Ascending aorta (tissue), 2 donors: ENCODE measurements at regions not wholly inside any gene's neighbourhood (a gene's known extent, or its start where the extent isn't known, plus 50 kb on each side); places are given as distances from the start of the nearest gene placed in this dataset.

Experiments
- DNase-seq, 2 donors: peaks; one replicate each; pipeline ENCODE4 v3.0.0-alpha.2; 2019; ENCODE audit warnings: low spot score in 2 of 2
- H3K27ac ChIP-seq, 2 donors: fragments of 200-600 bp; sonication (generic); one replicate each; pipeline ENCODE4 v1.5.1; 2016 to 2017; ENCODE audit warnings: mild to moderate bottlenecking in 1 of 2
- H3K27me3 ChIP-seq: fragments of 200-600 bp; sonication (generic); one replicate; pipeline ENCODE4 v1.5.1; 2017
- H3K36me3 ChIP-seq, 2 donors: fragments of 200-600 bp; sonication (generic); one replicate each; pipeline ENCODE4 v1.5.1; 2016
- H3K4me1 ChIP-seq, 2 donors: fragments of 200-600 bp; sonication (generic); one replicate each; pipeline ENCODE4 v1.5.1; 2016 to 2017; ENCODE audit warnings: mild to moderate bottlenecking in 1 of 2
- H3K4me3 ChIP-seq, 2 donors: fragments of 200-600 bp; sonication (generic); one replicate each; pipeline ENCODE4 v1.5.1; 2016 to 2017; ENCODE audit warnings: mild to moderate bottlenecking in 1 of 2
- H3K9me3 ChIP-seq, 2 donors: fragments of 200-600 bp; sonication (generic); one replicate each; pipeline ENCODE4 v1.5.1; 2016
- intact Hi-C: fragments of 100-400 bp; cut with DNase I; formaldehyde crosslinking; loops from one replicate; pipeline ENCODE4 v1.15.1; 2023
- TF ChIP-seq, protein P1 (sequence below), 3 experiments: fragments of 200-600 bp in 2 of 3; fragments of 450-650 bp in 1 of 3; sonication (generic) in 2 of 3; IDR thresholded peaks; one replicate each; pipeline ENCODE4 v1.5.1; 2016 to 2019; ENCODE audit warnings: antibody characterized with exemption in 3 of 3, mild to moderate bottlenecking in 1 of 3, moderate library complexity in 1 of 3

- Histone ChIP-seq H3K36me3 (no peaks in the 10 kb centered on the region), H3K27ac (no peak overlapping the region), H3K4me1 (no peaks in the 10 kb centered on the region), H3K27me3 (no peaks in the 10 kb centered on the region), H3K9me3 (no peaks in the 10 kb centered on the region), H3K4me3 (no peak overlapping the region)
- TF ChIP-seq, protein P1, sequence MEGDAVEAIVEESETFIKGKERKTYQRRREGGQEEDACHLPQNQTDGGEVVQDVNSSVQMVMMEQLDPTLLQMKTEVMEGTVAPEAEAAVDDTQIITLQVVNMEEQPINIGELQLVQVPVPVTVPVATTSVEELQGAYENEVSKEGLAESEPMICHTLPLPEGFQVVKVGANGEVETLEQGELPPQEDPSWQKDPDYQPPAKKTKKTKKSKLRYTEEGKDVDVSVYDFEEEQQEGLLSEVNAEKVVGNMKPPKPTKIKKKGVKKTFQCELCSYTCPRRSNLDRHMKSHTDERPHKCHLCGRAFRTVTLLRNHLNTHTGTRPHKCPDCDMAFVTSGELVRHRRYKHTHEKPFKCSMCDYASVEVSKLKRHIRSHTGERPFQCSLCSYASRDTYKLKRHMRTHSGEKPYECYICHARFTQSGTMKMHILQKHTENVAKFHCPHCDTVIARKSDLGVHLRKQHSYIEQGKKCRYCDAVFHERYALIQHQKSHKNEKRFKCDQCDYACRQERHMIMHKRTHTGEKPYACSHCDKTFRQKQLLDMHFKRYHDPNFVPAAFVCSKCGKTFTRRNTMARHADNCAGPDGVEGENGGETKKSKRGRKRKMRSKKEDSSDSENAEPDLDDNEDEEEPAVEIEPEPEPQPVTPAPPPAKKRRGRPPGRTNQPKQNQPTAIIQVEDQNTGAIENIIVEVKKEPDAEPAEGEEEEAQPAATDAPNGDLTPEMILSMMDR (IDR thresholded peaks at IDR 0.05), result no peak
- intact Hi-C loops, result no loop called here
- no peak for DNase-seq
These were observed 870.2 kb downstream of the C4orf33 start for GRCh38 chr4:129966175-129966574.

DNA sequence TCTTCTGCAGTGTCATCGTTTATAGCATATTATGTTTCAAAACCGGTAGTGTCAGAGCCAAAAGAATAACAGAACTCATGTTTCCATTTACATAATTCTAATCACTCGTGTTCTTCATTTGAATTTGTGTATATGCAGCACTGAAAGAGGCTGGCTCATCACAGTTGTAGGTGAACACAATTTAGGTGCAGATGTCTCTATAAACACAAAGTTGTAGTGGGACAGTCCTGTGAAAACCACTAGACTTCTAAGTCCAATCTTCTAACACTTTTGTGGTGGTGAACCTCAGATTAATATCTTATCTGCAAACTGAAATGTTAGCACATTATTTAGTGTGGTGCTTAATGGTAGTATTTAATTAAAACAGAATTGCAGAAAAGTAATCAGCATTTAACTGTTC is 872.4 kb downstream of the C4orf33 start:
- intact Hi-C loops, result no loop called here
- Histone ChIP-seq H3K36me3 (no peaks in the 10 kb centered on the region), H3K27me3 (no peaks in the 10 kb centered on the region), H3K4me1 (no peaks in the 10 kb centered on the region), H3K9me3 (no peaks in the 10 kb centered on the region), H3K27ac (no peak overlapping the region), H3K4me3 (no peak overlapping the region)
- DNase-seq, result no peak
- TF ChIP-seq, protein P1 (IDR thresholded peaks at IDR 0.05), result no peak

- Histone ChIP-seq H3K36me3 (no peaks in the 10 kb centered on the region), H3K9me3 (no peaks in the 10 kb centered on the region), H3K4me1 (no peaks in the 10 kb centered on the region), H3K27me3 (no peaks in the 10 kb centered on the region), H3K4me3 (no peak overlapping the region), H3K27ac (no peak overlapping the region)
- intact Hi-C loops, result no loop called here
- no peak for DNase-seq
- TF ChIP-seq, protein P1 (IDR thresholded peaks at IDR 0.05), result no peak
These were observed 872.8 kb downstream of the C4orf33 start for GRCh38 chr4:129968778-129969177.

DNA sequence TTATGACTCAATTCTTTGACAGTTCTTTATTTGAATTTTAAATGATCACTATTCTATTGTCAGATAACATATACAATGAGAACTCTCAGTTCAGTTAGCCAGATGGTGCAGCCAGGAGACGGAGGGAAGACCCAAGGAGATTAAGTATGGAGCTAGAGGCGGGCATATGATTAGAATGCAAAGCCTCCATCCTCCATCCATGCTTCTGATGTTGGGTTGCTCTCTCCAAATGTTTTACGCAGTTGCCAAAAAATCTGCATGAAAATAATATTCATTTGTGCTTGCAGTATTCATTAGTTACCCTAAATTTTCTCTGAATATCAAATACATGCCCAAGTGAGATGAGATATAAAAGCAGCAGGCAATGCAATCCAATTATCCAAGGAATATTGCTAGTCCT is 874.8 kb downstream of the C4orf33 start:
- DNase-seq, result no peak
- TF ChIP-seq, protein P1 (IDR thresholded peaks at IDR 0.05), result no peak
- Histone ChIP-seq H3K9me3 (no peaks in the 10 kb centered on the region), H3K4me1 (no peaks in the 10 kb centered on the region), H3K27me3 (no peaks in the 10 kb centered on the region), H3K36me3 (no peaks in the 10 kb centered on the region), H3K27ac (no peak overlapping the region), H3K4me3 (no peak overlapping the region)
- intact Hi-C loops, result no loop called here

- H3K9me3 ChIP-seq, result no peaks in the 10 kb centered on the region
- DNase-seq, result no peak
- no peaks in the 10 kb centered on the region for H3K36me3 ChIP-seq
- H3K4me1 ChIP-seq, result no peaks in the 10 kb centered on the region
- no peaks in the 10 kb centered on the region for H3K27me3 ChIP-seq
- TF ChIP-seq, protein P1 (IDR thresholded peaks at IDR 0.05), result no peak
- H3K4me3 ChIP-seq, result no peak overlapping the region
- H3K27ac ChIP-seq, result no peak overlapping the region
- intact Hi-C loops, result no loop called here
These were observed 875.5 kb downstream of the C4orf33 start for GRCh38 chr4:129971419-129971818.

- DNase-seq, result no peak
- Histone ChIP-seq H3K27ac (no peak overlapping the region), H3K27me3 (no peaks in the 10 kb centered on the region), H3K4me3 (no peak overlapping the region), H3K36me3 (no peaks in the 10 kb centered on the region), H3K9me3 (no peaks in the 10 kb centered on the region), H3K4me1 (no peaks in the 10 kb centered on the region)
- intact Hi-C loops, result no loop called here
- TF ChIP-seq, protein P1 (IDR thresholded peaks at IDR 0.05), result no peak
These were observed 876.3 kb downstream of the C4orf33 start for GRCh38 chr4:129972257-129972656.
